Endothelial cell of umbilical vein (primary cell): ENCODE measurements at regions not wholly inside any gene's neighbourhood (a gene's known extent, or its start where the extent isn't known, plus 50 kb on each side); places are given as distances from the start of the nearest gene placed in this dataset.

Experiments used
- BruUV-seq: library from RNA; stranded (reverse); fragments of 400-500 nt; replicated peaks from 2 replicates; lab custom pipeline; 2021; lab: Mats Ljungman, UMichigan
- CTCF ChIA-PET: fragments of 300-600, 350-600 bp; sonication (Branson Sonifier 250); formaldehyde crosslinking; loops from one replicate; lab custom pipeline; 2021; ENCODE audit warnings: antibody characterized with exemption, inconsistent platforms; lab: Charles Lee
- POLR2A ChIA-PET: fragments of 300-600, 350-600 bp; sonication (Branson Sonifier 250); formaldehyde crosslinking; loops from one replicate; lab custom pipeline; 2021; ENCODE audit warnings: antibody characterized with exemption, inconsistent platforms; lab: Charles Lee
- DNase-seq: peaks from one replicate; pipeline ENCODE4 v3.0.0-alpha.2; 2011; ENCODE audit warnings: low read depth, low spot score
- FAIRE-seq: peaks from 2 replicates; lab custom pipeline; 2011; peaks lifted over from hg19 to GRCh38; lab: Jason Lieb, UNC
- H2AFZ ChIP-seq: 2 replicates; pipeline ENCODE4 v1.6.0; 2012; ENCODE audit warnings: low read depth, low read length, control low read depth, inconsistent platforms
- H3K27ac ChIP-seq: 2 replicates; pipeline ENCODE4 v1.5.1; 2011; ENCODE audit warnings: low read depth, mild to moderate bottlenecking, control low read depth, low read length, moderate library complexity; ENCODE audit not compliant: insufficient read depth
- H3K27me3 ChIP-seq, 2 experiments: 2 replicates each; pipeline versions ENCODE4 v1.6.0 to v1.6.1; 2011; ENCODE audit warnings: low read length in 2 of 2, mixed read lengths in 1 of 2; ENCODE audit not compliant: control insufficient read depth in 2 of 2, insufficient read depth in 2 of 2
- H3K36me3 ChIP-seq, 2 experiments: 2 replicates in 1 of 2; 3 replicates in 1 of 2; pipeline ENCODE4 v1.5.1; 2011; ENCODE audit warnings: low read length in 2 of 2, mild to moderate bottlenecking in 1 of 2, moderate library complexity in 1 of 2; ENCODE audit not compliant: control insufficient read depth in 2 of 2, insufficient read depth in 2 of 2; ENCODE audit errors: extremely low read depth in 1 of 2
- H3K4me1 ChIP-seq: 3 replicates; pipeline ENCODE4 v1.5.1; 2011; ENCODE audit warnings: mild to moderate bottlenecking, low read length; ENCODE audit not compliant: control insufficient read depth, insufficient read depth; ENCODE audit errors: extremely low read depth
- H3K4me2 ChIP-seq: 2 replicates; pipeline ENCODE4 v1.6.1; 2011; ENCODE audit warnings: low read length, control low read depth, mixed read lengths; ENCODE audit not compliant: insufficient read depth
- H3K4me3 ChIP-seq, 3 experiments: fragments of 200-600 bp in 1 of 3; sonication (generic), shearing (Covaris generic) in 1 of 3; replicated peaks in 1 of 3; 2 replicates each; pipeline ENCODE4 v1.5.1; 2011 to 2016; ENCODE audit warnings: control low read depth in 3 of 3, low read length in 3 of 3, mild to moderate bottlenecking in 2 of 3, inconsistent platforms in 1 of 3, low read depth in 1 of 3, moderate library complexity in 1 of 3; ENCODE audit not compliant: insufficient read depth in 1 of 3
- H3K79me2 ChIP-seq: 2 replicates; pipeline ENCODE4 v1.6.0; 2012; ENCODE audit warnings: low read length, inconsistent platforms; ENCODE audit not compliant: control insufficient read depth, insufficient read depth
- H3K9ac ChIP-seq: replicated peaks from 2 replicates; pipeline ENCODE3; 2011; ENCODE audit warnings: low read length, control low read depth; ENCODE audit not compliant: insufficient read depth; ENCODE audit errors: extremely low read depth
- H3K9me1 ChIP-seq: replicated peaks from 3 replicates; pipeline ENCODE4 v1.6.0; 2011; ENCODE audit warnings: mild to moderate bottlenecking, low read length; ENCODE audit not compliant: control insufficient read depth, insufficient read depth; ENCODE audit errors: extremely low read depth
- H3K9me3 ChIP-seq: replicated peaks from 2 replicates; pipeline ENCODE4 v1.5.1; 2012; ENCODE audit warnings: low read length, inconsistent platforms; ENCODE audit not compliant: control insufficient read depth, insufficient read depth
- H4K20me1 ChIP-seq: replicated peaks from 2 replicates; pipeline ENCODE3; 2011; ENCODE audit warnings: mild to moderate bottlenecking, low read length; ENCODE audit not compliant: control insufficient read depth, insufficient read depth; ENCODE audit errors: extremely low read depth
- EZH2 ChIP-seq: IDR thresholded peaks from 2 replicates; pipeline ENCODE4 v1.6.1; 2012; ENCODE audit warnings: borderline replicate concordance, low read depth, mild to moderate bottlenecking, moderate library complexity, low read length, inconsistent platforms; ENCODE audit not compliant: severe bottlenecking
- FOS ChIP-seq: IDR thresholded peaks from 2 replicates; pipeline ENCODE4 v1.6.1; 2011; ENCODE audit warnings: mild to moderate bottlenecking, low read length, moderate library complexity, borderline replicate concordance; ENCODE audit not compliant: insufficient read depth
- GATA2 ChIP-seq: IDR thresholded peaks from 2 replicates; pipeline ENCODE4 v1.7.0; 2011; ENCODE audit warnings: low read depth, mild to moderate bottlenecking, moderate library complexity, mixed read lengths, low read length; ENCODE audit not compliant: insufficient read length, insufficient read depth
- JUN ChIP-seq: IDR thresholded peaks from 2 replicates; pipeline ENCODE4 v1.6.1; 2011; ENCODE audit warnings: borderline replicate concordance, low read depth; ENCODE audit not compliant: insufficient read length, insufficient read depth
- MYC ChIP-seq: IDR thresholded peaks from one replicate; pipeline ENCODE4 v1.6.1; 2011; ENCODE audit warnings: mild to moderate bottlenecking, low read depth, low read length
- POLR2A ChIP-seq: IDR thresholded peaks from 2 replicates; pipeline ENCODE4 v1.6.1; 2012; ENCODE audit warnings: low read depth, mild to moderate bottlenecking, control low read depth, low read length
- POLR2AphosphoS5 ChIP-seq: IDR thresholded peaks from 2 replicates; pipeline ENCODE4 v1.6.1; 2012; ENCODE audit warnings: low read depth, mild to moderate bottlenecking, control low read depth, low read length, moderate library complexity; ENCODE audit not compliant: insufficient read depth
- dilution Hi-C: fragments of 300-500 bp; cut with MboI; formaldehyde crosslinking; loops from one replicate; pipeline ENCODE4 v1.15.0; 2019; ENCODE audit warnings: low sequenced_read_pairs; ENCODE audit not compliant: extremely low pct_ligation_motif_present
- intact Hi-C: fragments of 100-400 bp; cut with micrococcal nuclease; formaldehyde crosslinking; loops from one replicate; pipeline ENCODE4 v1.10.0; 2022
- TF ChIP-seq, protein P1 (sequence below): IDR thresholded peaks from 2 replicates; pipeline ENCODE4 v1.6.1; 2011; ENCODE audit not compliant: insufficient read depth, insufficient read length
- TF ChIP-seq, protein P2 (sequence below), 2 donors: IDR thresholded peaks; 1 replicate in 1 of 2; 2 replicates in 1 of 2; pipeline ENCODE4 v1.5.1; 2011; ENCODE audit warnings: low read length in 2 of 2, mild to moderate bottlenecking in 2 of 2, moderate library complexity in 2 of 2, control low read depth in 1 of 2, inconsistent platforms in 1 of 2, low read depth in 1 of 2; ENCODE audit not compliant: insufficient read depth in 1 of 2; ENCODE audit errors: extremely low read depth in 1 of 2

DNA sequence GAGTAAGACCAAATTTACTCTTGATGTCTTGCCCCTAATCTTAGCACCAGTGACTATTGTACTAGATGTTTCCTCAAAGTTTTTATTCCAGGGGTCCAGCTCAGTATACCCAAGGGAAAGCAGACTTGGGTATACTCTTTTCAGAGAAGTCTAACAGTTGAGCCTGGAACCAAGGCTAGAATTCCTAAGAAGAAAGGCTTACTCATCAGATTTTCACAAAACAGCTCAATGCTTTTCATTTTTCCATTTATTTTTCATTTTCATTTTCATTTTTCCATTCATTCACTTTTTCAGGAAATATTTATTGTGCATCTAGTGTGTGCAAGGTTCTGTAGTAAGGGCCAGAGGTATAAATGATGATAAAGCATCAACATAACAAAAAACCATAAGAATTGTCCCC, 143.2 kb downstream of the PHLDA1 start:
- Histone ChIP-seq H3K27ac (no peak overlapping the region), H3K4me1 (no peaks in the 10 kb centered on the region), H3K79me2 (no peaks in the 10 kb centered on the region), H3K27me3 (peaks cover 0 to 1% of the 10 kb centered on the region in 2 experiments), H3K9me1 (no peaks in the 10 kb centered on the region), H3K9ac (no peak overlapping the region), H3K4me3 (no peak overlapping the region), H3K36me3 (no peaks in the 10 kb centered on the region), H4K20me1 (no peaks in the 10 kb centered on the region), H2AFZ (no peak overlapping the region), H3K9me3 (no peaks in the 10 kb centered on the region), H3K4me2 (no peak overlapping the region)
- no peak for FAIRE-seq
- CTCF ChIA-PET = interaction anchor here (1.1 to 1.3 kb wide), 2 partner anchors 9 to 41 kb away, joined by 3 read pairs; no protein-coding TSS in a partner anchor
- TF ChIP-seq GATA2 (no peak), MYC (no peak), FOS (no peak)
- TF ChIP-seq, protein P1, sequence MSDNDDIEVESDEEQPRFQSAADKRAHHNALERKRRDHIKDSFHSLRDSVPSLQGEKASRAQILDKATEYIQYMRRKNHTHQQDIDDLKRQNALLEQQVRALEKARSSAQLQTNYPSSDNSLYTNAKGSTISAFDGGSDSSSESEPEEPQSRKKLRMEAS = no peak
- TF ChIP-seq, protein P2, sequence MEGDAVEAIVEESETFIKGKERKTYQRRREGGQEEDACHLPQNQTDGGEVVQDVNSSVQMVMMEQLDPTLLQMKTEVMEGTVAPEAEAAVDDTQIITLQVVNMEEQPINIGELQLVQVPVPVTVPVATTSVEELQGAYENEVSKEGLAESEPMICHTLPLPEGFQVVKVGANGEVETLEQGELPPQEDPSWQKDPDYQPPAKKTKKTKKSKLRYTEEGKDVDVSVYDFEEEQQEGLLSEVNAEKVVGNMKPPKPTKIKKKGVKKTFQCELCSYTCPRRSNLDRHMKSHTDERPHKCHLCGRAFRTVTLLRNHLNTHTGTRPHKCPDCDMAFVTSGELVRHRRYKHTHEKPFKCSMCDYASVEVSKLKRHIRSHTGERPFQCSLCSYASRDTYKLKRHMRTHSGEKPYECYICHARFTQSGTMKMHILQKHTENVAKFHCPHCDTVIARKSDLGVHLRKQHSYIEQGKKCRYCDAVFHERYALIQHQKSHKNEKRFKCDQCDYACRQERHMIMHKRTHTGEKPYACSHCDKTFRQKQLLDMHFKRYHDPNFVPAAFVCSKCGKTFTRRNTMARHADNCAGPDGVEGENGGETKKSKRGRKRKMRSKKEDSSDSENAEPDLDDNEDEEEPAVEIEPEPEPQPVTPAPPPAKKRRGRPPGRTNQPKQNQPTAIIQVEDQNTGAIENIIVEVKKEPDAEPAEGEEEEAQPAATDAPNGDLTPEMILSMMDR (IDR thresholded peaks at IDR 0.05; ENCODE audit: extremely low read depth in 1 of 2, insufficient read depth in 1 of 2, low read depth in 1 of 2, low read length in 2 of 2) = no peak
- BruUV-seq = no TSS peak
- no peak for DNase-seq
- intact Hi-C loops = no loop called here
- dilution Hi-C loops = no loop called here
- POLR2A ChIA-PET = no interaction called here

DNA sequence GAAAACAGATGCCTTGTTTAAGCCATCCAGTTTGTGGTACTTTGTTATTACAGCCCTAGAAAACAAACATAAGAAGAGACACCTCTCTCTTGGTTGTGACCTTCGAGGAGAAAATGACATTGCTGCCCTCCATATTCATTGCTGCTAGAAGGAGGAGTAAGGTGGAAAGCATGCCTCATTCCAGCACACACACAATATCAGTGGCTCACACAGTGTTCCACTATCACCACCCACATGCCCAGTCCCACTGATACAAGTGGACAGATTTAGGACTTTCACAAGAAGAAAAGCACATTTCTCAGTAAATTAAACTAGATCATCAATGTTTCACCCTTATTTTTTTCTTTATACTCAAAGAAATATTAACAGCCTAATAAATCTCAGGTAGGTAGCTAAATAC, 143.6 kb downstream of the PHLDA1 start:
- TF ChIP-seq, protein P1 = no peak
- TF ChIP-seq MYC (no peak), JUN (no peak), POLR2AphosphoS5 (no peak), GATA2 (no peak), POLR2A (no peak), FOS (no peak), EZH2 (no peak)
- TF ChIP-seq, protein P2 (IDR thresholded peaks at IDR 0.05; ENCODE audit: extremely low read depth in 1 of 2, insufficient read depth in 1 of 2, low read depth in 1 of 2, low read length in 2 of 2) = no peak
- peaks cover 0 to 1% of the 10 kb centered on the region in 2 experiments for H3K27me3 ChIP-seq
- no peaks in the 10 kb centered on the region for H3K9me3 ChIP-seq
- H4K20me1 ChIP-seq = no peaks in the 10 kb centered on the region
- no peak overlapping the region for H2AFZ ChIP-seq
- H3K36me3 ChIP-seq = no peaks in the 10 kb centered on the region
- no peaks in the 10 kb centered on the region for H3K4me1 ChIP-seq
- H3K9ac ChIP-seq = no peak overlapping the region
- no peak overlapping the region for H3K4me3 ChIP-seq
- DNase-seq = no peak
- BruUV-seq = no TSS peak
- intact Hi-C loops (no loop called here), dilution Hi-C loops (no loop called here)
- FAIRE-seq = no peak
- H3K27ac ChIP-seq = no peak overlapping the region
- H3K9me1 ChIP-seq = no peaks in the 10 kb centered on the region
- H3K79me2 ChIP-seq = no peaks in the 10 kb centered on the region
- H3K4me2 ChIP-seq = no peak overlapping the region
- ChIA-PET POLR2A (no interaction called here), CTCF (interaction anchor here (1.1 kb wide), 1 partner anchor 42 kb away, joined by 3 read pairs; no protein-coding TSS in a partner anchor)
